Activated CD4-positive, alpha-beta T cell treated with anti-CD3 and anti-CD28 coated beads, Interleukin-2, Interleukin-4, amounts not matched to agents 100 ng/mL and 50 ng/mL, durations not matched to agents 16 hours and 8 hours (primary cell): ENCODE measurements at regions not wholly inside any gene's neighbourhood (a gene's known extent, or its start where the extent isn't known, plus 50 kb on each side); places are given as distances from the start of the nearest gene placed in this dataset.

Experiments used
- DNase-seq: peaks from one replicate; pipeline ENCODE4 v3.0.0-alpha.2; 2020; ENCODE audit warnings: low spot score

- no peak for DNase-seq
Measured at GRCh38 chr15:61633951-61634350, 404.8 kb upstream of the RORA start.

GRCh38 chr15:61629269-61629668 is 400.2 kb upstream of the RORA start:
- no peak for DNase-seq

GRCh38 chr15:61624950-61625349 is 395.8 kb upstream of the RORA start:
- DNase-seq, result no peak

- no peak for DNase-seq
Measured at GRCh38 chr15:61623746-61624145, 394.6 kb upstream of the RORA start.

GRCh38 chr15:61621865-61622264 is 392.8 kb upstream of the RORA start:
- DNase-seq, result no peak

- DNase-seq, result peak; percentile 2
Measured at GRCh38 chr15:61621146-61621545, 392.0 kb upstream of the RORA start.

- no peak for DNase-seq
Measured at GRCh38 chr15:61620151-61620550, 391.0 kb upstream of the RORA start.

GRCh38 chr15:61613729-61614128 is 384.6 kb upstream of the RORA start:
- no peak for DNase-seq

GRCh38 chr15:61613138-61613537 is 384.0 kb upstream of the RORA start:
- DNase-seq, result no peak

- DNase-seq, result no peak
Measured at GRCh38 chr15:61612111-61612510, 383.0 kb upstream of the RORA start.

- no peak for DNase-seq
Measured at GRCh38 chr15:61605343-61605742, 376.2 kb upstream of the RORA start.

- DNase-seq, result no peak
Measured at GRCh38 chr15:61598655-61599054, 369.6 kb upstream of the RORA start.

GRCh38 chr15:61584410-61584809 is 355.3 kb upstream of the RORA start:
- DNase-seq, result no peak

GRCh38 chr15:61582092-61582491 is 353.0 kb upstream of the RORA start:
- no peak for DNase-seq

GRCh38 chr15:61575597-61575996 is 346.5 kb upstream of the RORA start:
- no peak for DNase-seq

- DNase-seq, result no peak
Measured at GRCh38 chr15:61571026-61571425, 341.9 kb upstream of the RORA start.

- no peak for DNase-seq
Measured at GRCh38 chr15:61564785-61565184, 335.7 kb upstream of the RORA start.

- no peak for DNase-seq
Measured at GRCh38 chr15:61558172-61559136, 329.4 kb upstream of the RORA start.

GRCh38 chr15:61556037-61556648 is 327.0 kb upstream of the RORA start:
- peak; percentile 12 for DNase-seq

- no peak for DNase-seq
Measured at GRCh38 chr15:61549727-61550126, 320.6 kb upstream of the RORA start.

GRCh38 chr15:61545763-61546162 is 316.7 kb upstream of the RORA start:
- DNase-seq, result no peak

- no peak for DNase-seq
Measured at GRCh38 chr15:61541516-61541915, 312.4 kb upstream of the RORA start.

- no peak for DNase-seq
Measured at GRCh38 chr15:61537337-61537736, 308.2 kb upstream of the RORA start.
